ENCODE measurements at regions not wholly inside any gene's neighbourhood (a gene's known extent, or its start where the extent isn't known, plus 50 kb on each side); places are given as distances from the start of the nearest gene placed in this dataset.
A peak's percentile ranks its signal among the peaks of the same experiment; 100 is the strongest.
"Not testable (repeated sequence)": the region's sequence is repeated elsewhere in the genome, so short reads cannot be mapped to it uniquely, and the experiment has no call there.

- Mint-ChIP-seq H3K36me3 (ENCODE audit: low read depth, unreplicated experiment) (no peaks in the 10 kb centered on the region), H3K4me1 (ENCODE audit: low read depth, unreplicated experiment) (peaks cover 2% of the 10 kb centered on the region), H3K27me3 (ENCODE audit: low read depth, unreplicated experiment) (no peaks in the 10 kb centered on the region), H3K4me3 (ENCODE audit: unreplicated experiment) (no peak overlapping the region), H3K27ac (ENCODE audit: unreplicated experiment) (no peak overlapping the region), H3K9me3 (ENCODE audit: unreplicated experiment) (no peaks in the 10 kb centered on the region)
- TF ChIP-seq CTCF (IDR thresholded peaks at IDR 0.05; ENCODE audit: insufficient read depth, low read depth, low read length): no peak
- no peak for TF ChIP-seq EZH2 (IDR thresholded peaks at IDR 0.05; ENCODE audit: insufficient read depth, low read length)
- Histone ChIP-seq H3K4me1 (ENCODE audit: insufficient read depth, low read length) (no peaks in the 10 kb centered on the region), H3K9ac (ENCODE audit: low read length) (no peak overlapping the region), H2AFZ (ENCODE audit: low read depth, low read length) (no peak overlapping the region), H3K79me2 (ENCODE audit: insufficient read depth, low read length) (no peaks in the 10 kb centered on the region), H3K36me3 (ENCODE audit: insufficient read depth, low read length) (no peaks in the 10 kb centered on the region), H3K4me2 (ENCODE audit: low read length) (no peak overlapping the region), H3K27ac (ENCODE audit: low read depth, low read length) (no peak overlapping the region), H4K20me1 (ENCODE audit: insufficient read depth, low read length) (no peaks in the 10 kb centered on the region), H3K4me3 (ENCODE audit: insufficient read depth, low read depth, low read length) (no peak overlapping the region), H3K9me3 (ENCODE audit: insufficient read depth, low read depth, low read length) (no peaks in the 10 kb centered on the region), H3K27me3 (ENCODE audit: insufficient read depth, low read length) (no peaks in the 10 kb centered on the region)
- FAIRE-seq (peak; percentile 66), DNase-seq (ENCODE audit: low read depth) (no peak)
Observed at GRCh38 chrX:109036624-109037023, 300.3 kb upstream of the IRS4 start.

DNA sequence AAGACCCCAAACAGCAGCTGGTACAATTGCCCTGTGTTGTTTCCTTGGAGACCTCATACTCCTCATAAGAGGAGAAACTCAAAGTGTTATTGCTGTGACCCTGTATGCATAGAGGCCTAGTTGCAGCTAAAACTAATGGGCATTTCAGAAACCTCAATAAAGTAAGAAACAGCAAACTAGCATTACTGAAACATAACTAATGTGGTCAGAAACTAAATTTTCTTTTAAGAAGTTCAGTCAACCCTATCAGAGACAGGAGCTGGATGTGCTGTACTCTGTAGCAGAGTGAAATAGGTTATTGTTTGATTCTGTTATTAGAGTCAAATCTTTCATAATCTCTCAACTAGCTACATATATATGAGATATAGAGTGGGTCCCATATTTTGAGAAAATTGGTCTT is 257.5 kb upstream of the IRS4 start:
- no peak for TF ChIP-seq CTCF (IDR thresholded peaks at IDR 0.05; ENCODE audit: insufficient read depth, low read depth, low read length)
- H3K4me1 ChIP-seq (ENCODE audit: insufficient read depth, low read length): no peaks in the 10 kb centered on the region
- H3K4me2 ChIP-seq (ENCODE audit: low read length): no peak overlapping the region
- no peaks in the 10 kb centered on the region for H3K27me3 ChIP-seq (ENCODE audit: insufficient read depth, low read length)
- H3K79me2 ChIP-seq (ENCODE audit: insufficient read depth, low read length): no peaks in the 10 kb centered on the region
- no peak for FAIRE-seq
- Mint-ChIP-seq H3K9me3 (ENCODE audit: unreplicated experiment) (peaks cover 3% of the 10 kb centered on the region), H3K4me1 (ENCODE audit: low read depth, unreplicated experiment) (no peaks in the 10 kb centered on the region), H3K36me3 (ENCODE audit: low read depth, unreplicated experiment) (no peaks in the 10 kb centered on the region), H3K27me3 (ENCODE audit: low read depth, unreplicated experiment) (no peaks in the 10 kb centered on the region), H3K27ac (ENCODE audit: unreplicated experiment) (no peak overlapping the region), H3K4me3 (ENCODE audit: unreplicated experiment) (no peak overlapping the region)
- no peaks in the 10 kb centered on the region for H3K9me3 ChIP-seq (ENCODE audit: insufficient read depth, low read depth, low read length)
- H3K9ac ChIP-seq (ENCODE audit: low read length): no peak overlapping the region
- DNase-seq (ENCODE audit: low read depth): no peak
- H3K36me3 ChIP-seq (ENCODE audit: insufficient read depth, low read length): no peaks in the 10 kb centered on the region
- no peak overlapping the region for H2AFZ ChIP-seq (ENCODE audit: low read depth, low read length)
- H4K20me1 ChIP-seq (ENCODE audit: insufficient read depth, low read length): no peaks in the 10 kb centered on the region
- no peak overlapping the region for H3K4me3 ChIP-seq (ENCODE audit: insufficient read depth, low read depth, low read length)
- no peak overlapping the region for H3K27ac ChIP-seq (ENCODE audit: low read depth, low read length)

DNA sequence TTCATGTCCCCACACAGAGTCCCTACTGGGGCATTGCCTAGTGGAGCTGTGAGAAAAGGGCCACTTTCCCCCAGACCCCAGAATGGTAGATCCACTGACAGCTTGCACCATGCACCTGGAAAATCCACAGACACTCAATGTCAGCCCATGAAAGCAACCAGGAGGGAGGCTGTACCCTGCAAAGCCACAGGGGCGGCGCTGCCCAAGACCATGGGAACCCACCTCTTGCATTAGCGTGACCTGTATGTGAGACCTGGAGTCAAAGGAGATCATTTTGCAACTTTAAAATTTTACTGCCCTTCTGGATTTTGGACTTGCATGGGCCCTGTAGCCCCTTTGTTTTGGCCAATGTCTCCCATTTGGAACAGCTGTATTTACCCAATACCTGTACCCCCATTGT is 236.5 kb upstream of the IRS4 start:
- not testable (repeated sequence) for H3K9me3 Mint-ChIP-seq (ENCODE audit: unreplicated experiment); DNase-seq (ENCODE audit: low read depth); H2AFZ ChIP-seq (ENCODE audit: low read depth, low read length); H3K36me3 ChIP-seq (ENCODE audit: insufficient read depth, low read length); H3K4me1 ChIP-seq (ENCODE audit: insufficient read depth, low read length); H3K4me3 ChIP-seq (ENCODE audit: insufficient read depth, low read depth, low read length); H3K27me3 Mint-ChIP-seq (ENCODE audit: low read depth, unreplicated experiment); H4K20me1 ChIP-seq (ENCODE audit: insufficient read depth, low read length); H3K27ac Mint-ChIP-seq (ENCODE audit: unreplicated experiment); H3K27me3 ChIP-seq (ENCODE audit: insufficient read depth, low read length); H3K4me3 Mint-ChIP-seq (ENCODE audit: unreplicated experiment); H3K4me1 Mint-ChIP-seq (ENCODE audit: low read depth, unreplicated experiment); H3K36me3 Mint-ChIP-seq (ENCODE audit: low read depth, unreplicated experiment); H3K9me3 ChIP-seq (ENCODE audit: insufficient read depth, low read depth, low read length); H3K4me2 ChIP-seq (ENCODE audit: low read length); H3K79me2 ChIP-seq (ENCODE audit: insufficient read depth, low read length); H3K27ac ChIP-seq (ENCODE audit: low read depth, low read length); H3K9ac ChIP-seq (ENCODE audit: low read length); FAIRE-seq
